Brain microvascular endothelial cell (primary cell): ENCODE measurements at regions not wholly inside any gene's neighbourhood (a gene's known extent, or its start where the extent isn't known, plus 50 kb on each side); places are given as distances from the start of the nearest gene placed in this dataset.

Experiments
- DNase-seq: peaks from one replicate; pipeline ENCODE4 v3.0.0-alpha.2; 2020
- H3K27ac ChIP-seq: fragments of 250-450 bp; sonication (Bioruptor Pico); 2 replicates; pipeline ENCODE4 v1.5.1; 2020; ENCODE audit warnings: mild to moderate bottlenecking, moderate library complexity
- H3K27me3 ChIP-seq: fragments of 250-450 bp; sonication (Bioruptor Pico); replicated peaks from 2 replicates; pipeline ENCODE4 v1.5.1; 2020; ENCODE audit warnings: mild to moderate bottlenecking
- H3K36me3 ChIP-seq: fragments of 250-450 bp; sonication (Bioruptor Pico); replicated peaks from 2 replicates; pipeline ENCODE4 v1.5.1; 2020; ENCODE audit warnings: mild to moderate bottlenecking
- H3K4me3 ChIP-seq: 2 replicates; pipeline ENCODE4 v1.5.1; 2011; ENCODE audit warnings: low read depth, mild to moderate bottlenecking, control low read depth, low read length, moderate library complexity
- in situ Hi-C: cut with HindIII; loops from 2 replicates; pipeline ENCODE4 v1.10.0; 2017; ENCODE audit warnings: low sequenced_read_pairs, low pct_ligation_motif_present
- TF ChIP-seq, protein P1 (sequence below): IDR thresholded peaks from 2 replicates; pipeline ENCODE4 v1.5.1; 2011; ENCODE audit warnings: low read depth, mild to moderate bottlenecking, moderate library complexity, low read length, control low read depth, inconsistent platforms; ENCODE audit errors: missing control alignments

DNA sequence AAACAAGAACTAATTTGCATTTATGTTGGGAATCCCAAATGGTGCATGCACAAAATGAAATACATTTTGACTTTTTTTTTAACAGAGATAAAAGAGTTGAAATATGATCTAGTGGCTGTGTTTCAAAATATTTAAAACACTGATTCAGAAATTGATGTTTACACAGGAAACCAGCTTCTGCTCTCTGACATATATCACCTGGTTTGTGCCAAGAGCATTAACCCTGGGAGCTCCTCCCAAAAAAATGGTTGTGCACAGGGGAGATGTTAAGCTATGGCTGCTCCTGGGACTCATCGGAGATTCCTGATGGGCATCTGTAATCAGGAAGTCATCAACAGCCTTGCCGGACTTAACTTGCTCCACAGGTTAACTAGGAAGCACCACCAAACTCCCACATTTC is 65.2 kb upstream of the MAL start:
- DNase-seq, result no peak
- in situ Hi-C loops, result no loop called here
- TF ChIP-seq, protein P1, sequence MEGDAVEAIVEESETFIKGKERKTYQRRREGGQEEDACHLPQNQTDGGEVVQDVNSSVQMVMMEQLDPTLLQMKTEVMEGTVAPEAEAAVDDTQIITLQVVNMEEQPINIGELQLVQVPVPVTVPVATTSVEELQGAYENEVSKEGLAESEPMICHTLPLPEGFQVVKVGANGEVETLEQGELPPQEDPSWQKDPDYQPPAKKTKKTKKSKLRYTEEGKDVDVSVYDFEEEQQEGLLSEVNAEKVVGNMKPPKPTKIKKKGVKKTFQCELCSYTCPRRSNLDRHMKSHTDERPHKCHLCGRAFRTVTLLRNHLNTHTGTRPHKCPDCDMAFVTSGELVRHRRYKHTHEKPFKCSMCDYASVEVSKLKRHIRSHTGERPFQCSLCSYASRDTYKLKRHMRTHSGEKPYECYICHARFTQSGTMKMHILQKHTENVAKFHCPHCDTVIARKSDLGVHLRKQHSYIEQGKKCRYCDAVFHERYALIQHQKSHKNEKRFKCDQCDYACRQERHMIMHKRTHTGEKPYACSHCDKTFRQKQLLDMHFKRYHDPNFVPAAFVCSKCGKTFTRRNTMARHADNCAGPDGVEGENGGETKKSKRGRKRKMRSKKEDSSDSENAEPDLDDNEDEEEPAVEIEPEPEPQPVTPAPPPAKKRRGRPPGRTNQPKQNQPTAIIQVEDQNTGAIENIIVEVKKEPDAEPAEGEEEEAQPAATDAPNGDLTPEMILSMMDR, result no peak
- H3K36me3 ChIP-seq, result no peaks in the 10 kb centered on the region
- H3K4me3 ChIP-seq, result no peak overlapping the region
- no peak overlapping the region for H3K27ac ChIP-seq
- H3K27me3 ChIP-seq, result no peaks in the 10 kb centered on the region

DNA sequence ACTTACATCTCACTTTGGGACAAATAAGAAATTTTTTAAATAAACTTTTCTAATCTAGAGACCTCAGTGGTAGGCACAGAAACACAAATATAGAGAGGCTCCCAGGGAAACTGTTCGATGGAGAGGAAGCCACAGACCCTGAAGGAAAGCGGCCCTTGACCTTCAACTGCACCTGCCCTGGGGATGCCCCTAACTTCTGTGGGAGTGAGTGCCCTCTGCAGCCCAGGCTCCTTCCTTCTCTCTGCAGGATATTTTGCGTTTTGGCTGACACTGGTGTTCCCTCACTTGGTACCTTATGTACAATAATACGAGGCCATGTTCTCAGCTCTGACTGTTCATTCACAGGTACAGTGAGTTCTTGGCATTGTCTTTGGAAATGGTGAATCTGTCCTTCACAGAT is 64.8 kb upstream of the MAL start:
- H3K27me3 ChIP-seq, result no peaks in the 10 kb centered on the region
- no peak for DNase-seq
- in situ Hi-C loops, result no loop called here
- H3K4me3 ChIP-seq, result no peak overlapping the region
- H3K36me3 ChIP-seq, result no peaks in the 10 kb centered on the region
- TF ChIP-seq, protein P1, result no peak
- H3K27ac ChIP-seq, result no peak overlapping the region

DNA sequence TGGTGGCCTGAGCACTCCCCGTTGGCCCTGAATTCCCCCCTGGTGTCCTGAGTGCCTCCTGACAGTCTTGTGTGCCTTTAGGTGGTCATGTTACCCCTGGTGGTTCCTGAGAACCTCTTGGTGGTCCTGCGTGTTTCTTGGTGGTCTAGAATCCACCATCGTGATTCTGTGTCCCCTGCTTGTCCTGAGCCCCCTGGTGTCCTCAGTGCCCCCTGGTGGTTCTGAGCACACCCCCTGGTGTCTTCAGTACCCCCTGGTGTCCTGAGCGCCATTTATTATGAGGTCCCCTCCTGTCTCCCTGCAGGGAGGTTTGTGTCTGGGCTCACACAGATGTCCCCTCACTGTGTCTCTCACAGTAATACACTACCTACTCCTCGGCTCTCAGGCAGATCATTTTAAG is 61.3 kb upstream of the MAL start:
- no peak for DNase-seq
- Histone ChIP-seq H3K27ac (no peak overlapping the region), H3K27me3 (no peaks in the 10 kb centered on the region), H3K4me3 (no peak overlapping the region), H3K36me3 (no peaks in the 10 kb centered on the region)
- TF ChIP-seq, protein P1, result no peak
- in situ Hi-C loops, result no loop called here

GRCh38 chr2:94966689-94967088 is 58.8 kb upstream of the MAL start:
- DNase-seq, result no peak
- in situ Hi-C loops, result no loop called here
- TF ChIP-seq, protein P1, result no peak
- Histone ChIP-seq H3K36me3 (no peaks in the 10 kb centered on the region), H3K27ac (no peak overlapping the region), H3K4me3 (no peak overlapping the region), H3K27me3 (no peaks in the 10 kb centered on the region)

DNA sequence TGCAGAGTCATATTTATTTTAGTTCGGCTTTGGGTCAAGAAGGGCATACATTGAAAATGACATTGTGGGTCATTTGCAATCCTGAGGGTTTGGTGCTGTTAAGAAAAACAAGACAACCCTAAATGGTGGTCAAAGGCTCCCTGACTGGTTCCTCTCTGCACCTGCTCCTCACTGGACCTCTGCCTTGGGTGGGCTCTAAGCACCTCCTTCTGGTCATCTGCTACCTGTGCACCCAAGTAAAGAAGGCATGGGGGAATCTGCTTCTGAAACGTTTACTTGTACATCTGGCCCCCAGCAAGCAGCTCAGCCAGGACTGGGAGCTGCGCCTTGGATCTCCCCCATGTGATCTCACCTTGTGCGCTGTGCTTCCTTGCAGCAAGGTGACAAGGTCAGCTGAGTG is 55.2 kb upstream of the MAL start:
- in situ Hi-C loops, result no loop called here

More for the DNA sequence above, 55.2 kb upstream of the MAL start:
- no peak for DNase-seq
- H3K4me3 ChIP-seq, result no peak overlapping the region
- no peak overlapping the region for H3K27ac ChIP-seq
- H3K36me3 ChIP-seq, result no peaks in the 10 kb centered on the region
- H3K27me3 ChIP-seq, result no peaks in the 10 kb centered on the region
- TF ChIP-seq, protein P1, result no peak
